T-helper 22 cell (primary cell): ENCODE measurements at regions not wholly inside any gene's neighbourhood (a gene's known extent, or its start where the extent isn't known, plus 50 kb on each side); places are given as distances from the start of the nearest gene placed in this dataset.

Experiments used
- DNase-seq: peaks from one replicate; pipeline ENCODE4 v3.0.0-alpha.2; 2020; ENCODE audit warnings: low read depth

GRCh38 chr13:108437496-108437895, 168.0 kb downstream of the TNFSF13B start:
- no peak for DNase-seq

GRCh38 chr13:108439556-108439955, 170.0 kb downstream of the TNFSF13B start:
- no peak for DNase-seq

GRCh38 chr13:108444448-108444847, 174.9 kb downstream of the TNFSF13B start:
- DNase-seq, result no peak

GRCh38 chr13:108448891-108449290, 179.4 kb downstream of the TNFSF13B start:
- no peak for DNase-seq

GRCh38 chr13:108451121-108451520, 178.3 kb upstream of the MYO16 start:
- DNase-seq, result no peak

GRCh38 chr13:108455320-108455719, 174.1 kb upstream of the MYO16 start:
- no peak for DNase-seq

GRCh38 chr13:108460043-108460442, 169.4 kb upstream of the MYO16 start:
- DNase-seq, result no peak

GRCh38 chr13:108460746-108461145, 168.7 kb upstream of the MYO16 start:
- DNase-seq, result no peak

- no peak for DNase-seq
Observed at GRCh38 chr13:108463340-108463739, 166.1 kb upstream of the MYO16 start.

- DNase-seq, result no peak
Observed at GRCh38 chr13:108470921-108471320, 158.5 kb upstream of the MYO16 start.

GRCh38 chr13:108475181-108475580, 154.2 kb upstream of the MYO16 start:
- DNase-seq, result no peak

GRCh38 chr13:108477376-108477775, 152.0 kb upstream of the MYO16 start:
- DNase-seq, result no peak

GRCh38 chr13:108478179-108478578, 151.2 kb upstream of the MYO16 start:
- no peak for DNase-seq

- no peak for DNase-seq
Observed at GRCh38 chr13:108483981-108484380, 145.4 kb upstream of the MYO16 start.

GRCh38 chr13:108486096-108486495, 143.3 kb upstream of the MYO16 start:
- no peak for DNase-seq

- no peak for DNase-seq
Observed at GRCh38 chr13:108494991-108495645, 134.3 kb upstream of the MYO16 start.

- DNase-seq, result peak; percentile 27
Observed at GRCh38 chr13:108495646-108496361, 133.6 kb upstream of the MYO16 start.

- DNase-seq, result no peak
Observed at GRCh38 chr13:108496362-108497210, 132.8 kb upstream of the MYO16 start.

GRCh38 chr13:108500711-108501110, 128.7 kb upstream of the MYO16 start:
- no peak for DNase-seq

- DNase-seq, result no peak
Observed at GRCh38 chr13:108508263-108508662, 121.1 kb upstream of the MYO16 start.

- no peak for DNase-seq
Observed at GRCh38 chr13:108525827-108526226, 103.6 kb upstream of the MYO16 start.

- no peak for DNase-seq
Observed at GRCh38 chr13:108526286-108526685, 103.1 kb upstream of the MYO16 start.

GRCh38 chr13:108527844-108528243, 101.6 kb upstream of the MYO16 start:
- DNase-seq, result no peak
